HG03460 (cell line): ENCODE measurements at regions not wholly inside any gene's neighbourhood (a gene's known extent, or its start where the extent isn't known, plus 50 kb on each side); places are given as distances from the start of the nearest gene placed in this dataset.
"Not testable (repeated sequence)": the region's sequence is repeated elsewhere in the genome, so short reads cannot be mapped to it uniquely, and the experiment has no call there.

Experiments
- ATAC-seq: cut with Tn5 transposase; IDR thresholded peaks from one replicate; pipeline ENCODE4 v1.9.1; 2021; ENCODE audit not compliant: unreplicated experiment

DNA sequence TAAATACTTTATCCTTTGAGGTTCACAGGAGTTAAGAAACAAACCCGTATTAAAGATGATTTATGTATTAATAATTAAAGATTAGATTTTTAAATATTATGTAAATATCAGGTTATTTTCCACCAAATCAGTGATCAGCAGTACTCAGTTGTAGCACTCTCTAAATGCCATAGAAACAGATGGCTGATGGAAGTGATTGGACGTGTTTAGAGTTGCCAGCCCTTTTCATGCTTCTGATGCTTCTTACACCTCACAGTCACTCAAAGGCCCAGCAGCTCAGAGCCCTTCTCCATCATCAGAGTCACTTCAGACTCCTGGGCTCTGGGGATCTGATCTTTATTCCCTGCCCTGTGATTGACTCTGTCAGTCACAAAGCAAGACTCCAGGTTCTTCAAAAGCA lies 170.1 kb upstream of the PGRMC2 start:
- ATAC-seq = no peak

DNA sequence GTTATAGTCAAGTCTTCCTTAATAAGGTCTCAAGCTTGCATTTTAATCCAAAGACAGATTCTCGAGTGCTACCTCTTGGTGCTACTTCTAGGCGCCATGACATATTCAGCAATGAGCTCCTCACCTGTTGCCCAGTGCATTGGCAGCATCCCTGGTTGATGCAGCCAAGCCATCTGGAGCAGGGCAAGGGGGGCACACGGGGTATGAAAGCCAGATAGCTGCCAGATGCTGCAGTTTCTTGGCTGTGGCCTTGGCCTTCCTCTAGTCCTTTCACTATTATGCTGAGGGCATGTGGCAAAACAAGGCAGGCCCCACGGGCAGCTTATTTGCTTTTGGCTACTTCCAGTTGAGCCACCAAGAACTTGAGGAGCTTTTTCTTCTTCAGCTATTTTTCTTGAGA lies 168.6 kb upstream of the PGRMC2 start:
- no peak for ATAC-seq

GRCh38 chr4:128455480-128455879 lies 167.9 kb upstream of the PGRMC2 start:
- ATAC-seq = no peak

- ATAC-seq = no peak
Observed at GRCh38 chr4:128454881-128455280, 167.3 kb upstream of the PGRMC2 start.

DNA sequence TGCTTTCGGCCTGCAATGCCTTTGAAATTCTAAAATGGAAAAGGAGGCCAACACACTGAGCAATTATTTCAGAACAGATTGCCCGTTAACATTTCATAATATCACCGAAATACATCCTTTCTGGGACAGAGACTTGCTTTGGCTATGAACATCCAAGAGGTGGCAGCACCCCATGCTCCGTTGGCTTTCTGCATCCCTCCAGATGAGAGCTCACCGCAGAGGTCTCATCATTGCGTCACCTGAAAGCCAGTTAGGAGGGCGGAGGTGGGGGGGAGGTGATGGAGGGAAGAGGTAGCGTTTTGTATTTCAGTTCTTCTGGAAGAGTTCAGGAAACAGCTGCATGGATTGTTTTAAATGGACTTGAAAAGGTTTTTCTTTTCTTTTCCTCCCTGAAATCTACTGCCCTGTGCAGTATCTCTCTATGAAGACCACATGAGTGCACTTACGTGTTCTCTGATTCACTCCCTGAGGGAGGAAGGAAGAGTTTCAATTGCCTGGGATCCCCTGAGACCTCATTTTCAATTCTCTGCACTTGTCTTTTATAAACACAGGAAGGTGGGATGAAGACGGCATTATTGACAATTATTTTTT lies 166.8 kb upstream of the PGRMC2 start:
- ATAC-seq = peak; percentile 99

GRCh38 chr4:128452415-128452814 lies 164.8 kb upstream of the PGRMC2 start:
- ATAC-seq = no peak

DNA sequence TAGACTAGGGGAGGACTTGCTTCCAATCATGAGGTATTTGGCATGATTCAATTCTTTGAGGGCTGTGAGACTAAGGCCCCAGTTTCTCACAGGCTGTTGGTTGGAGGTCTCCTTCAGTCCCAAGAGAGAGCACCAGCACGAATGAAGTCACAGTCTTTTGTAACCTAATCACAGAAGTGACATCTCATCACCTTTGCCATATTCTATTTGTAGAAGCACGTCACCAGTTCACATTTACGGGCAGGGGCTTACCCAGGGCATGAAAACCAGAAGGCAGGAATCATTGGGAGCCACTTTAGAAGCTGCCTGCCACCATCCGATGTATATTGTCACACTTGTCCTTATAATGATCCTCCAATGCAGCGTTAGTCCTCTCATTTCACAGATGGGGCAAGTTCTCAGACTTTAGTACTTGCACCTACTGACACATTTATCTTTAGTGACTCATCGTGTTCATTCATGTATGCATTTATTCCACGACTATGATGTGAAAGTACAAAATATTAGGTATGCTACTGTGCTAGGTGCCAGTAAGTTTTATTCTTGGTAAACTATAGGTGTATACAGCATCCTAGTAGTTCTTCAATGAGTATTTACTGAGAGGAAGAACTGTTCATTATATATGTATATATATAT lies 163.8 kb upstream of the PGRMC2 start:
- no peak for ATAC-seq

GRCh38 chr4:128450326-128451120 lies 162.9 kb upstream of the PGRMC2 start:
- no peak for ATAC-seq

GRCh38 chr4:128449251-128449650 lies 161.6 kb upstream of the PGRMC2 start:
- no peak for ATAC-seq

GRCh38 chr4:128444544-128445302 lies 157.1 kb upstream of the PGRMC2 start:
- no peak for ATAC-seq

DNA sequence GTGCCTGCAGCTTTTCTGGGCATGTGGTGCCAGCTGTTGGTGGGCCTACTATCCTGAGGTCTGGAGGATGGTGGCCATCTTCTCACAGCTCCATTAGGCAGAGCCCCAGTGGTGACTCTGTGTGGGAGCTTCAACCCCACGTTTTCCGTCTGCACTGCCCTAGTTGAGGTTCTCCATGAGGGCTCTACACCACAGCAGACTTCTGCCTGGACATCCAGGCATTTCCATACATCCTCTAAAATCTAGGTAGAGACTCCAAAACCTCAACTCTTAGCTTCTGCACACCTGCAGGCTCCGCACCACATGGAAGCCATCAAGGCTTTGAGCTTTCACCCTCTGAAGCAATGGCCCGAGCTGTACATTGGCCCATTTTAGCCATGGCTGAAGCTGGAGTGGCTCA lies 153.3 kb upstream of the PGRMC2 start:
- no peak for ATAC-seq

DNA sequence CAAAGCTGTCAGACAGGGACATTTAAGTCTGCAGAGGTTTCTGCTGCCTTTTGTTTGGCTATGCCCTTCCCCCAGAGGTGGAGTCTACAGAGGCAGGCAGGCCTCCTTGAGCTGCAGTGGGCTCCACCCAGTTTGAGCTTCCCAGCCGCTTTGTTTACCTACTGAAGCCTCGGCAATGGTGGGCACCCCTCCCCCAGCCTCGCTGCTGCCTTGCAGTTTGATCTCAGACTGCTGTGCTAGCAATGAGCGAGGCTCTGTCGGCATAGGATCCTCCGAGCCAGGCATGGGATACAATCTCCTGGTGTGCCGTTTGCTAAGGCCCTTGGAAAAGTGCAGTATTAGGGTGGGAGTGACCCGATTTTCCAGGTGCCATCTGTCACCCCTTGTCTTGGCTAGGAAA lies 149.4 kb upstream of the PGRMC2 start:
- ATAC-seq = not testable (repeated sequence)

DNA sequence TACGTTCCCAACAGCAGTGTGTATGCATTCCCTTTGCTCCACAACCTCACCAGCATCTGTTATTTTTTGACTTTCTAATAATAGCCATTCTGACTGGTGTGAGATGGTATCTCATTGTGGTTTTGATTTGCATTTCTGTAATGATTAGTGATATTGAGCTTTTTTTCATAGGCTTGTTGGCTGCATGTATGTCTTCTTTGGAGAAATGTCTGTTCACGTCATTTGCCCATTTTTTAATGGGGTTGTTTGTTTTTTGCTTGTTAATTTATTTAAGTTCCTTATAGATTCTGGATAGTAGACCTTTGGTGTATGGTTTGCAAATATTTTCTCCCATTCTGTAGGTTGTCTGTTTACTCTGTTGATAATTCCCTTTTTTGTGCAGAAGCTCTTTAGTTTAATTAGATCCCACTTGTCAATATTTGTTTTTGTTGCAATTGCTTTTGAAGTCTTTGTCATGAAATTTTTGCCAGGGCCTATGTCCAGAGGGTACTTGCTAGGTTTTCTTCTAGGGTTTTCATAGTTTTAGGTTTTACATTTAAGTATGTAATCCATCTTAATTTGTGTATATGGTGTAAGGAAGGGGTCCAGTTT lies 141.5 kb upstream of the PGRMC2 start:
- not testable (repeated sequence) for ATAC-seq

- ATAC-seq = no peak
Observed at GRCh38 chr4:128428397-128428796, 140.8 kb upstream of the PGRMC2 start.

GRCh38 chr4:128427832-128428366 lies 140.3 kb upstream of the PGRMC2 start:
- ATAC-seq = no peak

- ATAC-seq = no peak
Observed at GRCh38 chr4:128424527-128425497, 137.2 kb upstream of the PGRMC2 start.

- not testable (repeated sequence) for ATAC-seq
Observed at GRCh38 chr4:128422296-128422695, 134.7 kb upstream of the PGRMC2 start.

DNA sequence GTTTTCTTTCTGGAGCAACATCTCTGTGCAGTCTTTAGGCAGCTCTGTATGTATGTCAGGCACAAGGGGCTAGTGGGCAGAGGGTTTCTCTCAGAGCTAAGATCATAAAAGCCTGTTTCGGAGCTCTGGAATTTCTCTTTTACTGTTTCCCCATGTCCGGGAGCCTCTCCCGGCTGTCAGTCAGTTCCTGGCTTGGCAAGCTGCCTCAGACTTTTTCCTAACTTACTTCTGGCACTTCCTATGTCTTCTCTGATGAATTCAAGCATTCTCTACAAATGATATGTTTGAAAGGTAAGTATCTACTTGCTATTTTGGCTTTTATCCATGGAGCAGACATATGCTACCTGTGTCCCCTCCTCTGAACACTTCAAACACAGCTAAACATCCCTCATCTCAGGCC lies 129.3 kb upstream of the PGRMC2 start:
- ATAC-seq = no peak

DNA sequence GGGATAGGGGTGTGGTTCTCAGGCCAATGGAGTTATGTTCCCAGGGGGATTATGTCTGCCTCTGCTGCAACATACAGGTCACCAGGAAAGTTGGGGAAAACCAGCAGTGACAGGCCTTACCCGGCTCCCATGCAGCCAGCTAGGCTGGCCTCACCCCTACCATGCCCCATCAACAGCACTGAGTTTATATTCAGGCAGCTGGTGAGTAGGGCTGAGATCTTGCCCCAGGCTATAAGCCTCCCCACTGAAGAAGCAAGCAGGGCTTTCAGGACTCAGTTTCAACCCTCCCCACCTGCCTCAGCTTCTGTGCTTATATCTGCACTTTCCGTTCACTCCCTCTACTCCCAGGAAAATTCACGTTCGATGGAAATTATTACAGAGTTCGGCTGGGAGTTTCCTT lies 122.4 kb upstream of the PGRMC2 start:
- no peak for ATAC-seq

DNA sequence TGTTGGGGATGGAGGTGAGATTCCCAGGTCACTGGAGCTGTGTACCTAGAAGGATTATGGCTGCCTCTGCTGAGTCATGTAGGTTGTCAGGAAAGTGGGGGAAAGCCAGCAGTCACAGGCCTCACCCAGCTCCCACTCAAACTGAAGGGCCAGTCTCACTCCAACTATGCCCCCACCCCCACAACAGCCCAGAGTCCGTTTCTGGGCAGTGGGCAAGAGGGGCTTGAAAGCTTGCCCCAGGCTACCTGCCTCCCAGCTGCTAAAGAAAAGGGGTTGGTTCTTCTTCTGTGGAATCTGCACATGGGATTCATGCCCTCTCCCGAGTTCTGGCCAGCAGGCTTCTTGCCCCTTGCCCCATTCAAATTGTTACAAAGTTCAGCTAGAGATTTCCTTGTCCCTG lies 116.0 kb upstream of the PGRMC2 start:
- no peak for ATAC-seq
